ENCODE measurements at regions not wholly inside any gene's neighbourhood (a gene's known extent, or its start where the extent isn't known, plus 50 kb on each side); places are given as distances from the start of the nearest gene placed in this dataset.

GRCh38 chr18:71837547-71837946 lies 706.6 kb downstream of the CBLN2 start:
- TF ChIP-seq CTCF (IDR thresholded peaks at IDR 0.05), result no peak
- no peak for TF ChIP-seq EP300 (IDR thresholded peaks at IDR 0.05)

All from tibial nerve (tissue), 4 donors.